GM18505 (cell line): ENCODE measurements at regions not wholly inside any gene's neighbourhood (a gene's known extent, or its start where the extent isn't known, plus 50 kb on each side); places are given as distances from the start of the nearest gene placed in this dataset.
"Not testable (repeated sequence)": the region's sequence is repeated elsewhere in the genome, so short reads cannot be mapped to it uniquely, and the experiment has no call there.

ENCODE experiments used
- ATAC-seq: cut with Tn5 transposase; IDR thresholded peaks from one replicate; pipeline ENCODE4 v1.9.1; 2021; ENCODE audit not compliant: unreplicated experiment
- POLR2A ChIP-seq: IDR thresholded peaks from 4 replicates; pipeline ENCODE4 v1.6.1; 2011; ENCODE audit warnings: borderline replicate concordance; ENCODE audit not compliant: insufficient read depth, insufficient read length; ENCODE audit errors: extremely low read depth

GRCh38 chr6:140462453-140463311 is 1088.2 kb upstream of the CITED2 start:
- no peak for ATAC-seq
- no peak for TF ChIP-seq POLR2A

GRCh38 chr6:140462076-140462452 is 1087.6 kb upstream of the CITED2 start:
- TF ChIP-seq POLR2A, result no peak
- no peak for ATAC-seq

- ATAC-seq, result no peak
- TF ChIP-seq POLR2A, result no peak
Measured at GRCh38 chr6:140460267-140460666, 1085.8 kb upstream of the CITED2 start.

GRCh38 chr6:140459209-140459608 is 1084.8 kb upstream of the CITED2 start:
- ATAC-seq, result no peak
- no peak for TF ChIP-seq POLR2A

GRCh38 chr6:140446241-140446640 is 1071.8 kb upstream of the CITED2 start:
- TF ChIP-seq POLR2A, result no peak
- ATAC-seq, result no peak

- ATAC-seq, result no peak
- no peak for TF ChIP-seq POLR2A
Measured at GRCh38 chr6:140445474-140446004, 1071.1 kb upstream of the CITED2 start.

GRCh38 chr6:140443112-140443511 is 1068.7 kb upstream of the CITED2 start:
- ATAC-seq, result not testable (repeated sequence)

- ATAC-seq, result no peak
- no peak for TF ChIP-seq POLR2A
Measured at GRCh38 chr6:140441256-140441655, 1066.8 kb upstream of the CITED2 start.

GRCh38 chr6:140440223-140440835 is 1065.9 kb upstream of the CITED2 start:
- no peak for ATAC-seq
- TF ChIP-seq POLR2A, result no peak

- no peak for TF ChIP-seq POLR2A
- ATAC-seq, result no peak
Measured at GRCh38 chr6:140438346-140438735, 1063.9 kb upstream of the CITED2 start.

GRCh38 chr6:140437619-140438345 is 1063.3 kb upstream of the CITED2 start:
- no peak for ATAC-seq

GRCh38 chr6:140436023-140436811 is 1061.8 kb upstream of the CITED2 start:
- ATAC-seq, result no peak
- no peak for TF ChIP-seq POLR2A

More at GRCh38 chr6:140437619-140438345, 1063.3 kb upstream of the CITED2 start:
- TF ChIP-seq POLR2A, result no peak

GRCh38 chr6:140434761-140435160 is 1060.3 kb upstream of the CITED2 start:
- no peak for ATAC-seq

More at GRCh38 chr6:140434761-140435160, 1060.3 kb upstream of the CITED2 start:
- no peak for TF ChIP-seq POLR2A
